Neural progenitor cell (in vitro differentiated cells): ENCODE measurements at regions not wholly inside any gene's neighbourhood (a gene's known extent, or its start where the extent isn't known, plus 50 kb on each side); places are given as distances from the start of the nearest gene placed in this dataset.

Experiments used
- DNase-seq: peaks from one replicate; pipeline ENCODE4 v3.0.0-alpha.2; 2016; ENCODE audit warnings: low spot score
- H2AFZ ChIP-seq: fragments of 200-600 bp; sonication (generic); replicated peaks from 2 replicates; pipeline ENCODE4 v1.6.1; 2016; ENCODE audit warnings: antibody characterized with exemption
- H3F3A ChIP-seq: fragments of 200-600 bp; sonication (generic); 2 replicates; pipeline ENCODE4 v1.6.1; 2016; ENCODE audit warnings: antibody characterized with exemption, low read depth
- H3K27ac ChIP-seq: fragments of 200-600 bp; sonication (generic); 2 replicates; pipeline ENCODE4 v1.5.1; 2016; ENCODE audit warnings: mild to moderate bottlenecking
- H3K27me3 ChIP-seq: fragments of 200-600 bp; sonication (generic); 2 replicates; pipeline ENCODE4 v1.6.1; 2016; ENCODE audit warnings: mild to moderate bottlenecking, moderate library complexity
- H3K36me3 ChIP-seq: fragments of 200-600 bp; sonication (generic); 2 replicates; pipeline ENCODE4 v1.5.1; 2016
- H3K4me1 ChIP-seq: fragments of 200-600 bp; sonication (generic); 2 replicates; pipeline ENCODE4 v1.6.1; 2016; ENCODE audit warnings: mixed run types
- H3K4me2 ChIP-seq: fragments of 200-600 bp; sonication (generic); 2 replicates; pipeline ENCODE4 v1.6.1; 2016
- H3K4me3 ChIP-seq: fragments of 200-600 bp; sonication (generic); 2 replicates; pipeline ENCODE4 v1.5.1; 2016
- H3K79me2 ChIP-seq: fragments of 200-600 bp; sonication (generic); 2 replicates; pipeline ENCODE4 v1.6.1; 2016; ENCODE audit warnings: low read depth
- H3K9ac ChIP-seq: fragments of 200-600 bp; sonication (generic); 2 replicates; pipeline ENCODE4 v1.6.1; 2016
- H3K9me3 ChIP-seq: fragments of 200-600 bp; sonication (generic); 2 replicates; pipeline ENCODE4 v1.5.1; 2016; ENCODE audit warnings: low read depth
- H4K20me1 ChIP-seq: fragments of 200-600 bp; sonication (generic); 2 replicates; pipeline ENCODE4 v1.6.1; 2016; ENCODE audit warnings: low read depth
- H3K27ac Mint-ChIP-seq: 3 replicates; pipeline ENCODE4 v1.8.0; 2021; ENCODE audit warnings: mixed read lengths
- H3K27me3 Mint-ChIP-seq: 2 replicates; pipeline ENCODE4 v1.8.0; 2022; ENCODE audit warnings: low read depth, mild to moderate bottlenecking, inconsistent platforms, moderate library complexity, mixed read lengths; ENCODE audit not compliant: insufficient read depth
- H3K36me3 Mint-ChIP-seq: 3 replicates; pipeline ENCODE4 v1.8.0; 2021; ENCODE audit warnings: mixed read lengths
- H3K4me1 Mint-ChIP-seq: 3 replicates; pipeline ENCODE4 v1.8.0; 2021; ENCODE audit warnings: mixed read lengths
- H3K4me3 Mint-ChIP-seq: 3 replicates; pipeline ENCODE4 v1.8.0; 2021; ENCODE audit warnings: mild to moderate bottlenecking, moderate library complexity, mixed read lengths
- H3K9me3 Mint-ChIP-seq: 3 replicates; pipeline ENCODE4 v1.8.0; 2020; ENCODE audit warnings: mixed read lengths
- CTCF ChIP-seq: fragments of 200-600 bp; sonication (generic); IDR thresholded peaks from 2 replicates; pipeline ENCODE4 v1.5.1; 2017; ENCODE audit warnings: antibody characterized with exemption, mild to moderate bottlenecking
- EZH2 ChIP-seq: fragments of 200-600 bp; sonication (generic); IDR thresholded peaks from 2 replicates; pipeline ENCODE4 v1.6.1; 2017; ENCODE audit warnings: antibody characterized with exemption, mild to moderate bottlenecking, moderate library complexity
- EZH2phosphoT487 ChIP-seq: fragments of 200-600 bp; sonication (generic); IDR thresholded peaks from 2 replicates; pipeline ENCODE4 v1.6.1; 2017; ENCODE audit warnings: antibody characterized with exemption

DNA sequence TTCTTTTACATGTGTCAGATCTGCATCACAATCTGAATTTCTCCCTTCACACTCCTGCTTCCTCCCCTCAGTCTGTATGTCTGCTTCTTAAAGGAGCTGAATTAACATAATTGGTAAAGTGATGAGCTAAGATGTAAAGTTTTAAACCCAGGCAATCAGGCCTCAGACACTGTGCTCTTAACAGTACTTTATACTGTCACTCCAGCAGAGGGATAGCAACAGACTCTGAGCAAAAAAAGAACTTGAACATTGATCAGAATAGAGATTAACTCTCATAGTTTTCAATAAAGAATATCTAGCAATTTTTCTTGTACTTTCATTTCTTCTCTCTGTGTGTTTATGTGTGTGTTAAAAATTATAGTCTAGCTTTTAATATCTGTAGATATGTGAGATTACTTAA, 110.3 kb downstream of the DUSP10 start:
- no peaks in the 10 kb centered on the region for H4K20me1 ChIP-seq
- no peak for TF ChIP-seq EZH2phosphoT487
- no peak for TF ChIP-seq CTCF
- TF ChIP-seq EZH2: no peak
- Mint-ChIP-seq H3K27me3 (no peaks in the 10 kb centered on the region), H3K4me3 (no peak overlapping the region), H3K27ac (no peak overlapping the region), H3K9me3 (no peaks in the 10 kb centered on the region), H3K36me3 (no peaks in the 10 kb centered on the region), H3K4me1 (no peaks in the 10 kb centered on the region)
- no peaks in the 10 kb centered on the region for H3F3A ChIP-seq
- H2AFZ ChIP-seq: no peak overlapping the region
- no peak overlapping the region for H3K4me3 ChIP-seq
- no peak overlapping the region for H3K4me2 ChIP-seq
- no peaks in the 10 kb centered on the region for H3K9me3 ChIP-seq
- no peak overlapping the region for H3K27ac ChIP-seq
- no peaks in the 10 kb centered on the region for H3K4me1 ChIP-seq
- H3K36me3 ChIP-seq: no peaks in the 10 kb centered on the region
- no peak overlapping the region for H3K9ac ChIP-seq
- H3K27me3 ChIP-seq: no peaks in the 10 kb centered on the region
- no peaks in the 10 kb centered on the region for H3K79me2 ChIP-seq
- DNase-seq: no peak

DNA sequence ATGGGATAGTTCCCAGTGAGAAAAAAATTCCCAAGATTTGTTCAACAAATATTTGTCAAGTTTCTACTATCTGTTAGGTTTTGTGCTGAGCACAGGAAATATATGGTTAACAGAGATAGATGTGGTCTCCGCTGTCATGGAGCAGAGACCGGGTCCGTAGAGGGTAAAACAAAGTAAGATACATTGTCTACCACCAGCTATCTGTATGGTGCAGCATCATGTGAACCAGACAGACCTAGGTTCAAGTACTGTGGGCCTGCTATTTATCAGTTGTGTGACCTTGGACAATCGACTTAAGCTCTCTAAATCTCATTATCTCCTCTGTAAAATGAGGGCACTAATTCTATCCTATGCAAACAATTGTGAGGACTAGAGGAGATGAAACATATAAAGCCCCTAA, 109.8 kb downstream of the DUSP10 start:
- no peaks in the 10 kb centered on the region for H3K36me3 ChIP-seq
- Mint-ChIP-seq H3K27me3 (no peaks in the 10 kb centered on the region), H3K9me3 (no peaks in the 10 kb centered on the region), H3K4me3 (no peak overlapping the region), H3K36me3 (no peaks in the 10 kb centered on the region), H3K4me1 (no peaks in the 10 kb centered on the region), H3K27ac (no peak overlapping the region)
- H3K4me1 ChIP-seq: no peaks in the 10 kb centered on the region
- H3F3A ChIP-seq: no peaks in the 10 kb centered on the region
- H3K27me3 ChIP-seq: no peaks in the 10 kb centered on the region
- DNase-seq: no peak
- no peak overlapping the region for H3K4me2 ChIP-seq
- no peaks in the 10 kb centered on the region for H3K9me3 ChIP-seq
- H2AFZ ChIP-seq: no peak overlapping the region
- no peak overlapping the region for H3K27ac ChIP-seq
- no peaks in the 10 kb centered on the region for H3K79me2 ChIP-seq
- H3K9ac ChIP-seq: no peak overlapping the region
- no peak overlapping the region for H3K4me3 ChIP-seq
- no peak for TF ChIP-seq EZH2
- TF ChIP-seq EZH2phosphoT487: no peak
- TF ChIP-seq CTCF: no peak
- no peaks in the 10 kb centered on the region for H4K20me1 ChIP-seq

DNA sequence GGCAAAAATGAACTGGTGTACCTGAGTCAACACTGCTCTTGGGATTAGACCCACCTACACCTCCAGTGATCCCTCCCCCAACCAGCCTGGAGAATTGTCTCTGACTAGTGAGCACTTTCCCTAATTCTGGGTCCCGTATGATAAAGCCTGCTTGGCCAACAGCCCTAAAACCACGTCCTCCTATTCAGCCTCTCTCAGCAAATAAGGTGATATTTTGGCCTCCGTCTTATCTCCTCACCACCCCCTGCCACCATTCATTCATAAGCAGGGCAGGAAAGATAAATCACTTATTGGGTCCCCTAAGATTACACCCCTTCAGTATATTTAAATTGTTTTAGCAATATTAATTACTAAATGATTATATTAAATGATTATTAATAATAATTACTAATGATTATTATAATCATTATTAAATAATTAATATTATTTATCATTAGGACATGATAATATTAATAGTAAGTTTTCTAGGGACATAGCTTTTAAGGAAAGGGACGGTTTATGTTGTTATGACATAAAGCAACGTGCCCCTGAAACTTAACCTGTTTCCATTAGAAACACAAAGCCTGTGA, 108.0 kb downstream of the DUSP10 start:
- no peaks in the 10 kb centered on the region for H3K36me3 ChIP-seq
- H2AFZ ChIP-seq: no peak overlapping the region
- Mint-ChIP-seq H3K27me3 (no peaks in the 10 kb centered on the region), H3K36me3 (no peaks in the 10 kb centered on the region), H3K27ac (no peak overlapping the region), H3K4me3 (no peak overlapping the region), H3K4me1 (no peaks in the 10 kb centered on the region), H3K9me3 (no peaks in the 10 kb centered on the region)
- no peak overlapping the region for H3K9ac ChIP-seq
- no peak overlapping the region for H3K4me3 ChIP-seq
- H3K27ac ChIP-seq: no peak overlapping the region
- H4K20me1 ChIP-seq: no peaks in the 10 kb centered on the region
- no peaks in the 10 kb centered on the region for H3F3A ChIP-seq
- no peak overlapping the region for H3K4me2 ChIP-seq
- no peak for TF ChIP-seq CTCF
- TF ChIP-seq EZH2: no peak
- TF ChIP-seq EZH2phosphoT487: no peak
- no peaks in the 10 kb centered on the region for H3K4me1 ChIP-seq
- no peak for DNase-seq
- no peaks in the 10 kb centered on the region for H3K27me3 ChIP-seq
- H3K79me2 ChIP-seq: no peaks in the 10 kb centered on the region
- no peaks in the 10 kb centered on the region for H3K9me3 ChIP-seq
